NT2/D1 (cell line): ENCODE measurements at regions not wholly inside any gene's neighbourhood (a gene's known extent, or its start where the extent isn't known, plus 50 kb on each side); places are given as distances from the start of the nearest gene placed in this dataset.

Experiments used
- SUZ12 ChIP-seq: IDR thresholded peaks from 2 replicates; pipeline ENCODE4 v1.6.1; 2011; ENCODE audit not compliant: insufficient read length, insufficient read depth; ENCODE audit errors: extremely low read depth
- ZNF274 ChIP-seq: IDR thresholded peaks from 2 replicates; pipeline ENCODE4 v1.6.1; 2011; ENCODE audit warnings: mild to moderate bottlenecking, low read depth, low read length

DNA sequence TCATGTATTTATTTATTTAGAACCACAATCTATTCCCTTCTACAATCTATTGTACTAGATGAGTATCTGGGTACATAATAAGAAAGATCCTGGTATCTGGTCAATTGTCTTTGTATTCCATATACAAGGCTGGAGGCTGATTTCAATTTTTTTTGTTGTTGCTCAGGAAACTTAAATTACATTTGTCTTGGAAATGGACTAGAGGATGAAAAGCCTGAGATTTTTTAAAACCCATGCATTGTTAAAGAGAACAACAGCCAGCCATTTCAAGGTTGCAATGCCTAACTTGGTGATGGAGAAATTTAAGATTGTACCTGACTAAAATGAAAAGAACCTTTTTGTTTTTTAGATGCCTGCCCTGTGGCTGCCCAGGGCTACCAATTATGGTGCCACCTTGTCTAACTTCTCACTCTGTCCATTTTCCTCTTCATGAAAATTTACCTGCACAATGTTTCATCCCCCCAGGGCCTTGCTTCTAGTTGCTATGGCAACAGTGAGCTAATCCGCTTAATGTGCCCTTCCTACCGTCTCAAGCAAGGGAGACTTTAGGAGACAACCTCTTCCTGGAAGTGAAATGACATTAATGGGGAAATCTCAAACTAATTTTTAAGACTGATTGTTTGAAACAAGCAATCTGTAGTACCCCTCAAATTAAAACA is 203.7 kb upstream of the PHYHIPL start:
- TF ChIP-seq ZNF274 (no peak), SUZ12 (no peak)
